ENCODE measurements at regions not wholly inside any gene's neighbourhood (a gene's known extent, or its start where the extent isn't known, plus 50 kb on each side); places are given as distances from the start of the nearest gene placed in this dataset.

GRCh38 chr12:13307143-13307816, 110.8 kb downstream of the EMP1 start:
- POLR2A ChIA-PET = no interaction called here
- H3K36me3 ChIP-seq (ENCODE audit: control insufficient read depth, insufficient read depth, low read length) = no peaks in the 10 kb centered on the region
- no peak overlapping the region for H3K4me3 ChIP-seq (ENCODE audit: low read depth in 2 of 2, low read length in 2 of 2)
- DNase-seq (ENCODE audit: low read depth, low spot score) (no peak), ATAC-seq (no peak)
- in situ Hi-C loops (cut with HindIII; ENCODE audit: low pct_unique_long_range_greater_than_20kb, low sequenced_read_pairs) (no loop called here), intact Hi-C loops (cut with micrococcal nuclease; ENCODE audit: unreplicated experiment) (no loop called here)
- BruUV-seq (replicated peaks) = no TSS peak
- H3K9me3 ChIP-seq (ENCODE audit: control insufficient read depth, insufficient read depth, low read depth, low read length) = no peaks in the 10 kb centered on the region
- no peaks in the 10 kb centered on the region for H3K4me1 ChIP-seq (ENCODE audit: control insufficient read depth, insufficient read depth, low read length)
- H3K27ac ChIP-seq (ENCODE audit: low read length) = no peak overlapping the region
- H3K27me3 ChIP-seq (ENCODE audit: control insufficient read depth, insufficient read depth, low read length) = no peaks in the 10 kb centered on the region; the same call in 1 of the 2 replicates
- TF ChIP-seq TCF7L2 (IDR thresholded peaks at IDR 0.05; ENCODE audit: low read depth, low read length) (no peak), SIN3A (IDR thresholded peaks at IDR 0.05; ENCODE audit: borderline replicate concordance, insufficient read depth, low read depth, low read length) (no peak), CTCF (IDR thresholded peaks at IDR 0.05) (no peak), REST (IDR thresholded peaks at IDR 0.05; ENCODE audit: insufficient read depth in 1 of 2, low read depth in 2 of 2, low read length in 1 of 2) (no peak), POLR2AphosphoS5 (IDR thresholded peaks at IDR 0.05; ENCODE audit: low read depth, low read length) (no peak)
- CTCF ChIA-PET = no interaction called here

- Histone ChIP-seq H3K27ac (ENCODE audit: low read length) (no peak overlapping the region), H3K9me3 (ENCODE audit: control insufficient read depth, insufficient read depth, low read depth, low read length) (no peaks in the 10 kb centered on the region), H3K4me1 (ENCODE audit: control insufficient read depth, insufficient read depth, low read length) (no peaks in the 10 kb centered on the region), H3K27me3 (ENCODE audit: control insufficient read depth, insufficient read depth, low read length) (no peaks in the 10 kb centered on the region), H3K4me3 (ENCODE audit: low read depth in 2 of 2, low read length in 2 of 2) (no peak overlapping the region), H3K36me3 (ENCODE audit: control insufficient read depth, insufficient read depth, low read length) (no peaks in the 10 kb centered on the region)
- TF ChIP-seq TCF7L2 (IDR thresholded peaks at IDR 0.05; ENCODE audit: low read depth, low read length) = no peak
- no peak for TF ChIP-seq REST (IDR thresholded peaks at IDR 0.05; ENCODE audit: insufficient read depth in 1 of 2, low read depth in 2 of 2, low read length in 1 of 2)
- no peak for TF ChIP-seq SIN3A (IDR thresholded peaks at IDR 0.05; ENCODE audit: borderline replicate concordance, insufficient read depth, low read depth, low read length)
- no peak for TF ChIP-seq POLR2AphosphoS5 (IDR thresholded peaks at IDR 0.05; ENCODE audit: low read depth, low read length)
- TF ChIP-seq CTCF (IDR thresholded peaks at IDR 0.05) = no peak
- no peak for DNase-seq (ENCODE audit: low read depth, low spot score)
- in situ Hi-C loops (cut with HindIII; ENCODE audit: low pct_unique_long_range_greater_than_20kb, low sequenced_read_pairs) = no loop called here
- no peak for ATAC-seq
- BruUV-seq (replicated peaks) = no TSS peak
- POLR2A ChIA-PET = no interaction called here
- CTCF ChIA-PET = no interaction called here
- intact Hi-C loops (cut with micrococcal nuclease; ENCODE audit: unreplicated experiment) = no loop called here
These were observed 108.4 kb downstream of the EMP1 start for GRCh38 chr12:13304924-13305323.

Data from Panc1 (cell line).